ENCODE measurements at regions not wholly inside any gene's neighbourhood (a gene's known extent, or its start where the extent isn't known, plus 50 kb on each side); places are given as distances from the start of the nearest gene placed in this dataset.

DNA sequence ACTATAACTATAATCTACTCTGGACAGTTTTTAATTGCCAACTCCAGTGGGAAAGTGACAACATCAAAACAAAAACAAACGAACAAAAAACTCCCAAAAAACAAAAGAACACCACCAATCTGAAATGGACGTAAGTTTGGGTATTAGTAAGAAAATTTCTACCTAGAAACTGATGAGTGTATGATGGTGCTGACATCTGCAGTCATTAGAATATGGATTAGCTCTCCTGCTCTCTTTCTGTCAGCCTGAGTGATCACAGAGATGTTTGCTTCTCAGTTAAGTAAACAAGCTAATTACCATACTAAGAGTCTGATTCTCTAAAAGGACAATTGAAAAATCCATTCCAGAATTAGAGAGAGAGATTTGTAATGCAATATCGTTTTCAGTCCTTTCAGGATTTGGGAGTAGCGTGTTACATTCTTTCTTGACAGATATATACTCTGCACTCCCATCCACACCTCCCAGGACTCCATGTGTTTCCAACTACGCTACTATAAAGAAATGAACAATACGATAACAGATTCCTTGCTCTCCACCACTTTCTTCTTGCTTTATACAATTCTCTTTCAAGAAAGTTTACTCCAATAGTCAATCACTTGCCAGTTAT lies 1347.4 kb upstream of the PIK3C3 start:
- DNase-seq = no peak

DNA sequence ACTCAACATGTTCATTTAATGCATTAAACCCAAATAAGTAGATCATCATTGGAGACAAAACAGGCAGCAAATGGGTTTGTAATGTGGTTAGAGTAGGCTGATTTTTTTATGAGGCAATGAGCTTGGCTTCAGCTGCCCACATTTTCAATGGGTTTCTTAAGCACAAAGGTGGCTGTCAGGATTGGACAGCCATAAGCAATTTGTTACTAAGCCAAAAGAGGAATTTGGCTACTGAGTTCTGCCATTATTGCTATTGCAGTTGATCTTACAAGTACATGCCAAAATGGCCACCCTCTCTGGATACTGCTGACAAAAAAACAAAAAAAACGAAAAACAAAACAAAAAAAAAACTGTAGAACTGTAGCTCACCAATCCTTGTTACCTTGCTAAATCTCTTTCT lies 1348.0 kb upstream of the PIK3C3 start:
- no peak for DNase-seq

DNA sequence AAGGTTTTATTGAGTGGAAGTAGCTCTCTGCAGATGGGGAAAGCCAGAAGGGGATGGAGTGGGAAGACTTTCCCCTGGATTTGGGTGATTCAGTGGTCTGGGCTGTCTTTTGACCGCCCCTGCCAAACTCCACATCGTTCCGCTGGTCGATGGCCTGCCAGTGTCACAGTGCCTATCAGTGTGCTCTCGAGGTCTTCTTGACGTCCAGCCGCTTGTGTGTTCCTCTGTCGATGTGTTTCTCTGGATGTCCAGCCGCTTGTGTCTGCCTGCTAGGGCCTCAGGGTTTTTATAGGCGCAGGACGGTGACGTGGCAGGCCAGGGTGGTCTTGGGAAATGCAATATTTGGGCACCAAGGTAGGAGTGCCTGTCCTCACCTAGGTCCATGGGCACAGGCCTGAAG lies 1371.4 kb upstream of the PIK3C3 start:
- DNase-seq = no peak

DNA sequence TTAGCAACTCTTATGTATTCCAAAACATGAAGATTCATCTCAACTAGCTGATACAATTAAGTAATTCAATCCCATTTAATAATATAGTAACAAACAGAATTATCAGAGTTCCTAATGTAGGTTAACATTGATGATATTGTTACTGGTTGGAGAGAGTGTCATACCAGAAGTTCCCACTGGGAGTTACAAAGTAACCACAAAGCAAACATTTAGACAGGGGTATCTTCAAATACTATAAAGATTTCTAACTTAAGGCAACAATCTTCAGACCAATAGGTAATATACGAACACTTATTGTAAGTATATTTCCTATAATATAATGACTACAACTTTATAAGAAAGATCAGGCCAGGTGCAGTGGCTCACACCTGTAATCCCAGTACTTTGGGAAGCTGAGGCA lies 1372.9 kb upstream of the PIK3C3 start:
- DNase-seq = no peak

DNA sequence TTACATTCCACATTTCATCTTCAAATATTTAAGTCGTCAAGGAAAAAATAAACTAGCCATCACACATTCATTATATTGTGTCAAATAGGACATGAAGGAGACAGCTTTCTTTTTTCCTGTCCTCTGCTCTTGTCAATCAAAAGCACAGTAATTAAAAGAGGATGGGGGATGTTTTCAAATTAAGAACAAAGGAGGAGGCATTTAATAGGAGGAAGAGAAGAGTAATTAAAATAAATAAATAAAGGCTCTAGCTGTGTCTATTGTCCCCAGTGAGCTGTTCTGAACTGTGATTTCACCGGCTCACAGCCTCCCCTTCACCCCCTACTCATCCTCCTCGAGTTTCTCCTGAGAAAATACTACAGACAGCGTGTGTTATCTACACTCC lies 1377.1 kb upstream of the PIK3C3 start:
- DNase-seq = peak in 1 of 2 experiments; percentile 3

DNA sequence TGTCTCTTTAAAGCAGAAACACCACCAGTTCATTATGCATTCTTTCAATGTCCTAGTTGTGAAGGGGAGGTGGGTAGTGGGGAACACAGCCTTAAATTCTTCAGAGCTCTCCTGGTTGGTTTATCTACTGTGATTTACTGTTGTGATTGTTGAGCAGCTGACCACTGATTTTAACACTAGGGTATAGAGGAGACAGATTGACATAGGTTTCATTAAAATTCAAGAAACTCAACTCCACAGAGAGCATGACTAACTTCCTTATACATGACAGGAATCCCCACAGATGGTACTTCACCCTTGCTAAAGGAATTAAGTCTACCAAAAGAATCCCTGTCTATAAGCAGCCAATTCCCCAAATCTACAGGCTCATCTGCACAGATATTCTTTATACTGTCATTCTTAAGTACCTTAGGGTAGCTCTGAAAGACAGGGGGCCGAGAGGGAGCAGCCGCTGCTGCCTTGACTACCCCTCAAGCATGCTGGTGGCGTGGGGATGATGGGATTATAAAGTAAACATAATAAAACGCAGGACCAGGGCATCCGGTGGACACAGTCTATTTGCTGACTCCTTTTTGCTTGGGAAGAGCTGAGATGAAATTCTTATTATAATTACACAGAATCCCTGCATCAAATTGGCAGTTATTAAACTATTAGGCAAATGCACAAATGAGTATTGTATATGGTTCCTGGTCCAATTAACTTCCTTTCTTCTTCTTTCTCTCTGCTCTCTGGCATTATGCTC lies 1377.6 kb upstream of the PIK3C3 start:
- peak; percentile 48 to 89 for DNase-seq

DNA sequence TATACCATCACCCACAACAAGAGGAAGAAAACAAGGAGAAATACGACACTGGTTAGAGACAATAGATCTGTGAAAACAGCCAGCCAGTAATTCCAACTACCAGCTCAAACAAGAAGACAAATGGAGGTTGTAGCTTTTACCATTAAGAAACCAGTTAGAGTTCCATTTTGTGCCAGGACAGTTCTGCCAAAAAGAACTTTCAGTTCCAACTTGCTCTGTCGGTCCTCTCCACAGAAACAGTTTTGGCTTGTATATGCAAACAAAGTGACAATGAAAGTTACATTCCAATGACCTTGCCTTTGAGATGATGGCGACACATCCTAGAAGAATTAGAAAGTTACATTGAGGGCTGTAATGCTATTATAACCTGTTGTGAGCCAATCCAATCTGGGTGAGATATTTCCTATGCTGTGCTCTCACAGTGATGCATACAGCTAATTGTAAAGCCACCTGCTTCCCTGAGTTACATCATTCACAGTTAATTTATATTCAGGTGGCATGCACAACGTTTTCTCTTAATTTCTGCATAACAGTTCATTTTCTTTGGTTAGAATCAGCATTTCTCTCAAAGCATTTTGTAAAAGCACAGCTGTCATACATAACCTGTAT lies 1378.4 kb upstream of the PIK3C3 start:
- no peak for DNase-seq

DNA sequence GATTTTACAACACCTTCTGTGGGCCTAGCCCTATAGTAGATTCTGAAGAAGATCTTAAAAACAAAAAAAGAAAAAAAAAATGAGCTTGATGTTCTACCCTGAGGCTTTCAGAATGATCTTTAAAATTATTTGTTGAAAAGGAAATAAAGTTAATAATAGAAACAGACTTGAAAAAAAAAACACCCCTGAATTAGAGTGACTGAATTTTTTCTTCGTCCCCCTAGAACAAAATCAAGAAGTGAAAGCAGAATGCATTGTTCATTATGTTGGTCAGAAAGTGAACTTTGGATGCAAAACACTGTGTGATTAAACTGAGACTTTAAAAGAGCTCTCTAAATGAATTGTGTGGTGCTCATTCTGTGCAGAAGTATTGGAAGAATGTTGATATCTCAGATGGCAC lies 1384.4 kb upstream of the PIK3C3 start:
- no peak for DNase-seq

DNA sequence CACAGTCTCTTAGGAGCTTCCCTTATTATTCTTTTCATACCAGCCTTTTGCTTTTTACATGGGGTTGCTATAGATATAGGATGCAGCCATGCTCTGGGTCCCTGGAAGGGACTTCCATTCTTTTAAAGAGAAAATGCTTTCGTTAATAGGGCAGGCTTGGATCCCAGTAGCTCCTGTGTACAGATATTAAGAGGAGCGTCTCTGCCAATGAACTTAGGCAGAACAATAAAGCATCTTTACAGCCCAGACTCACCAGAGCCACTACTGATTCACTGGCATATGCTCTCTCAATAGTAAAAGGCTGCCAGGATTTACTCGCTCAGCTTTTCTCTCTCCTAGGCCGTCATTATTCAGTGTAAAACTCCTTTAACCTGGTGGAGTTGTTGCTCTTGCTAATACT lies 1385.4 kb upstream of the PIK3C3 start:
- no peak for DNase-seq

DNA sequence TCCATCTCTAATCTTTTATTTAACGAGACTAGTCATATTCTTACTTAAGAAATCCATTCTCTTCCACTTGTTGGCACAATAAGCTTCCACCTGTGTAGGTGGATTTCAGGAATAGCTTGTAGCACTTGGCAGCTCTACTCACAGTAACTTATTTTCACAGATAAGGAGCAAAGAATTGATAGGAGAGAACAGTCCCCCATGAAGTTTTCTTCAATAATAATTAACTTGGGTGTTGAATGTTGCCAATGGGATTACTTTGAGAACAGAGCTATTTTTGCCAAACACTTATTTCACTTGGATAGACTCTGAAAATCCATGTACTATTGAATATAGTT lies 1388.6 kb upstream of the PIK3C3 start:
- no peak for DNase-seq

DNA sequence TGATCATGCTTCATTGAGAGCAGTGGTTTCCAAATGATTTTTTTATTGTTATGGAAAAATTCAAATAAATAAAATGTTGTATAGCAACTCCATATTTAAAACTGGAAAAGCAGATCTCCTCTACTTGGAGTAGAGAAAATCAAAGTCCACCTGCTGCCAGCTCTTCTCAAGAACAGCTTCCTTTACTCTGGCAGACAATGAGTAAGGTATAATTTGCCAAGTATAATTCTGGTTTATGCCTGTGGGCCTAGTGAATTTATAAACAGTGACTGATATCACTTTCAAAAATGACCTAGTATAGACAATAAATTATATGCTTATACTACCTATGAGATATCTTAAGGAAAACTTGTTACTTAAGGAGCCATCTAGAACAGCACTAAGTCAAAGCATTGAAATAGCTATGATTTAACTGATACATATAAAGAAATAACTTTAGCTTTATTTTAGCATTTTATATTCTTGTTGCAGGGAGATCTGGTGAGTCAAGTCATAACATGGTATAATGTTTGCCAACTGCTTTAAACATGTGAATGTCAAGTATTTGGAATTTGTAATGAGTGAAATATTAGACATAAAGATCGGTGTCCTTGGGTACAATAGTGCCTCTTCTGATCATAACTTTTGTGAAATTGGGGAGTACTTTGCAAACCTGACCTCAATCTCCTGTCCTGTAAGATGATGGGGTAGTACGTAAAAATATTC lies 1389.1 kb upstream of the PIK3C3 start:
- DNase-seq = no peak

DNA sequence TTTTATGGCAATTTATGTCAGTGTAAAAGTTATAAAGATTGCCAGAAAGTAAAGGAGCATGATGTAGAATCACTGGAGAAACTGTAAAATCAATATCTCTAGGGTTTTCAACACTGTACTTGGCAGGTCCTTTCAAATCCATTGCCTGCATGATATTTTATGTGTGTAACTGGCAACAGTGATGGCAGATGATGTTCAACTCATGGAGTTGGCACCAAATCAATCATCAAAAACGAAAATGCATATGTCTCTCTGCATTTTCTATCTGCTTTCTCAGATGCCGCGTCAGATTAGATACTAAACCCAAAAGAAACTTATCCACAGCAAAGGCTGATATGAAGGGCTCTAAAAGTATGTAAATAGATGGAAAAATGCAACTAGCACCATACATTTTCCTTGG lies 1395.5 kb upstream of the PIK3C3 start:
- no peak for DNase-seq

DNA sequence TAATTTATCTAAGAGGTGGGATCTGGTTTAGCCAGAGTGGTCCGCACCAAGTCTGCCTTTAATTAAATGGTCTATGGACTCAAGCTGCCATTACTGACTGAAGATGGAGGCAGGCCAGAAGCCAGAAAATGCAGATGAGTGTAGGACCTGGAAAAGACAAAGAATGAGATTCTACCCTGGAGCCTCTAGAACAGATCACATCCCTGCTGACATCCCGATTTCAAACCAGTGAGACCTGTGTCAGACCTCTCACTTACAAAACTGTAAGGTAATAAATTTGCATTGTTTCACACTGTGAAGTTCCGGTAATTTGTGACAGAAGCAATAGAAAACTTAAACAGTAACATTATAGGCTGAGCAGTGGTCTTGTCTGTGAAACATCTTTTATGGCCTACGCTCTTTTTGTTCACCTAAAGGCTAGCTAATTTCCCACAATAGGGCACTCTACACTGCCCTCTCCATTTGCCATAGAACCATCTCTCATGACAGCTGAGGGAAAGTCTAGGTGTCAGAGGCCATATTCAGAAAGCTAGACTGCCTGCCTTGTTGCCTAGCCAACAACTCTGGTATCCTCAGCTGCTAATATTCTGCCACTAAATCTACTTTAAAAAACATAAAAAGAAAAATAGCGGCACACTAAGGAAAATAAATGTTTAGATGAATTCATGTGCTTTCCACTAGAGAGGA lies 1396.2 kb upstream of the PIK3C3 start:
- DNase-seq = no peak

DNA sequence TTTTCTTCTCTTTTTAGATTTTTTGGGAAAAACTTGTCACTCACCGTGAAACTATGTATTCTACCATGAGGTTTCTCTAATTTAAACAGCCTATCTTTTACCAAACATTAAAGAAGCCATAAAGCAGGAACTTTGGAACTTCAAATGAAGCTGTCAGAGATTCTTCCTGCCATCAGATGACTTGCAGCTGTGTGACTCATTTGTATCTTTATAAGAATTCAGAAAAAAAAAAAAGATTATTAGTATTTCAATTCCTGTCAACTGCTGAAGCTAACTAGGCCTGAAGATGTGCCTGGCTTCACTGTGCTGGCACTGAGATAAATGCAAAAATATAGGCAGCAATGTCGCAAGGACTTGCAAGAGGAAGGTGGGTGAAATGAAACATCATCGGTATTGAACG lies 1399.1 kb upstream of the PIK3C3 start:
- DNase-seq = no peak

DNA sequence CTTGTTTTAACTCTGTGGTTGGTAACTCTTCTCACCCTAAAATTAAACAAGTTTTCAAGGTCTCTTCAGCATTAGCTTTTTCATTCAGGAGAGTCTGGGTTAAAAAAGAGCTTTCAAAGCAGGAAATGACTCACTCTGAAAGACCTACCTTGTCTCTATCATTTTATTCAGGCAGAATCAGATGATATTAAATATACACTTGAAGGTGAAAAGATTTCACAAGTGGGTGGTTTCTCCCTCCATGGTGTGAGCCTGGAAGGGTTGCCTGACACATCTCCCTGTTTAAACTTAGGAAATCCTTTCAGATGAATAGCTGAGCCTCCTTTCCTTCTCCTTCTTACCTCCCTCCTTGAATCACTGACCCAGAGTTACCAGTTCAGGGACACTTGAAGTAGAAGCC lies 1402.0 kb upstream of the PIK3C3 start:
- no peak for DNase-seq

DNA sequence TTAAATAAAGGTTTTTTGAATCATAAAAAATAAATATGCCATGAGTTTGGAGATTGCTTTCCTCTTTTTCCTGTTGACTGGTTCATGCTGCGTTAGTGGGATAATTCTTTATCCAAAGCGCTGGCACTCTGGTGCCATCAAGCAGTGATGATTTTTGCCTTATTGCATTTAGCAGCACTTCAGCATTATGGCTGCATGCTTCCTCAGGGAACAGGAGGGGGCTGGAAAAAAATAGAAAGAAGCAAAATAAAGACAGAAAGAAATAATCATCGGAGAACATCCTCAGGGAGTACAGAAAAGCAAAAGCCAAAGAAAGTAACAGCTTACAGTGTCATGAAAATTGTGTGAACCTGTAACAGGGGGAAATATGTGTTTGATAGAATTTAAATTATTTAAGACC lies 1408.2 kb upstream of the PIK3C3 start:
- DNase-seq = no peak

DNA sequence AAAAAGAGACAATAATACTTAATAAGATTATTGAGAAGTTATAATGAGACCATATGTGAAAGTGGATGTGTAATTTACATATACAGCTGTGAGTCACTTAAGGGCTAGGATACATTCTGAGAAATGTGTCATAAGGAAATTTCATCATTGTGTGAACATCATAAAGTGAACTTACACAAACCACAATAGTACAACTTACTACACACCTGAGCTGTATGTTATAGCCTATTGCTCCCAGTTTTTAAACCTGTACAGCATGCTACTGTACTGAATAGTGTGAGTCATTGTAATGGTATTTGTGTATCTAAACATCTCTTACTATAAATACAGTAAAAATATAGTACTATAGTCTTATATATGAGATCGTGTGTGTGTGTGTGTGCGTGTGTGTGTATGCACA lies 1420.3 kb upstream of the PIK3C3 start:
- DNase-seq = no peak

DNA sequence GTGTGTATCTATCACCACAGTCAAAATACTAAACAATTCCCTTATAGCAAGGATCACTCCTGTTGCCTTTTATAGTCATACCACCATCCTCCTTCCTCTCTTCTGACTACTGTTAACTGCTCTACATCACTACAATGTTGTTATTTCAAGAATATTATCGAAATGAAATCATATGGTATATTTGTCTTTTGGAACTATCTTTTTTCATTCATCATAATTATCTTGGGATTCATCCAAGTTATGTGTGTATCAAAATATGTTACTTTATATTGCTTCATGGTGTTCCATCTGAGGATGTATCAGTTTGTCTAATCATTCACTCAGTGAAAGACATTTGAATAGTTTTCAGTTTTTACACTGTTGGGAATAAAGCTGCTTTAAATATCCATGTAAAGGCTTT lies 1423.0 kb upstream of the PIK3C3 start:
- no peak for DNase-seq

DNA sequence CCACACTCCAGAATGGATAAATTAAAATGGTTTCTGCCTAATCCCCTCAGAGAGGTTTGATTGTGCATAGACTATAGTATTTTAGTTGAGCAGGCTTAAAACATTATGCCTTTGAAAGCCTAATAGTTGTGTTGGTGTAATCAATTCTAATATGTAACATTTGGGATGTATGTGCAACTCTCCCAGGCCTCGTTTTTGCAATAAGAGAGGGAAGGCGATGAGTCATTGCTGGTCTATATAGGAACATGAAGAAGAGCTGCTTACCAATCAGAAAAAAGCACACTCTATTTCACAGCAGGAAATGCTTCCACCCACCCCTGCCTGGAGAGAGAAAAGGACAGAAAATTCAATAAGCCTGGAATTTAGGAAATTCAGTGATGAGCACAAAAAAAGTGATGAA lies 1424.0 kb upstream of the PIK3C3 start:
- DNase-seq = peak in 1 of 2 experiments; percentile 42

DNA sequence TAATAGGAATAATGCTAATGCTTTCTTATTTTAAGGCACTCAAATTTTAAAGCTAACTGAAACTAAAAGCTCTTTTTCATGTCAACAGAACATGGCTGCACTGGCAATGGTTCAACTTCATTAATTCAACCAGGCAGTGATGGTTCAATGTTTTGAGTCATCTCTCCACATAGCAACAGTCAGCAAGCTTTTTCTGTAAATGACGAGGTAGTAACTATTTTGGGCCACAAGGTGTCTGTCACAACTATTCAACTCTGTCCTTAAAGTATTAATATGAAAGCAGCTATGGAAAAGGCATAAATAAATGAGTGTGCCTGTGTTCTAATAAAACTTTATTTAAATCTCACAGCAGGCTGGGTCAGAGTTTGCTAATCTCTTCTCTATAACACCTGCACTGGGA lies 1425.6 kb upstream of the PIK3C3 start:
- DNase-seq = peak in 1 of 2 experiments; percentile 4

DNA sequence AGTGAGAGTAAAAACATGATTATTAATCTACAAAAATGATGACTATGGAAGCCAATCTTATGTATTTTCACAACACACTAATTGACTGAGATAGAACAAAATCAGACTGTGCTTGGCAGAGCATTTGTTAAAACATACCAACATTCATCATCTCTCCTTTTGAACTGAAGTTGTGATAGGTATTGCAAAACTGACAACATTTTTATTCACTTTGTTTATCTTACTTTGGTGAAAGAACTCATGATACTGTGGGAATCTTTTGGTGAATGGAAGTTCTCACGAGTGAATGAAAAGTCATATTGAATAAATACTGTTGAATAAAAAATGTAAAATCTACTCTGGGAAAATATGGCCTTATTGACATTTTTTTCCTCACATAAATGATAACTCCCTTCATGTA lies 1430.2 kb upstream of the PIK3C3 start:
- no peak for DNase-seq

DNA sequence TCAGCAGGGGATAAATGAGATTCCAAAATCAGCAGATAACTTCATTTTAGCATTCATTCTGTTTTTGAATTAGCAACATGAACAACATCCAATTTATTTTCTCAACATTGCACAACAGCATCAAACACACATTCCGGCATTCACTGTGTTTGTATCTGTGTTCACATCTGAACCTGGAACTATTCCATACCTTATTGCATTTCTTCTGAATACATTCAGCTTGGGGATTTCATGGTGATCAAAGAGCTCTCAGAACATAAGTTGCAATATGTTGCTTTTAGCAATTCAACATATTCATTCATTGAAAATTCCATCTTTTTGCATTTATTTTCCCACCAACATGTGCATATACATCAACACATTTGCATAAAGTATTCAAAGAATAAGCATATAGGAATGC lies 1431.7 kb upstream of the PIK3C3 start:
- DNase-seq = no peak

DNA sequence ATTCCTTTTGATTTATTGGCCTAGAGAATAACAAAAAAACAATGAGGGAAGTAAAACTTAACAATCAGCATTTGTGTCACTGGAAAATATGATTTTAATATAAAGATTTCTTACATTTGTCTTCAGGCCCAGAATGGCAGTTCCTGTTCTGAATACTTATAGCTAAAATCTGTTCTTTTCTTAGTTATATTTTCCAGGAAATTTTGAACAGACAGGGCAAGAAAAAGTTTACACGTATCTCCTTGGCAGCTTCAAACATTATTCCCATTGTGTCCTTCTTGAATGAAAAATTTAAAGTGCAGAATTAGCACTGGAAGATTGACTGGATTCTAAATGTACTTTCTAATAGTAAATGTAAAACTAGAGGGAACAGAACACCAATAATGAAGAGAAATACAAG lies 1454.0 kb upstream of the PIK3C3 start:
- no peak for DNase-seq

DNA sequence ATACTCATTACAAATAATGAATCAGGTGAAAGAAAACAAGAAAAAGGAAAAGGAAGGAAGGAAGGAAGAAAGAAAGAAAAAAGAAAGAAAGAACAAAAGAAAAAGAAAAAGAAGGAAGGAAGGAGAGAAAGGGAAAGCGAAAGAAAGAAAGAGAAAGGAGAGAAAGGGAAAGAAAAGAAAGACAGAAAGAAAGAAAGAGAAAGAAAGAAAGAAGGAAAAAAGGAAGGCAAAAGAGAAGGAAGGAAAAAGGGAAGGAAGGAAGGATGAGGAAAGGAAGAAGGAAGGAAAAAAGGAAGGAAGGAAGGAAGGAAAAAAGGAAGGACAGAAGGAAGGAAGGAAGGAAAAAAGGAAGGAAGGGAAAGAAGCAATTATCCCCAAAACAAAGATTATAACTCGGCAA lies 1460.4 kb upstream of the PIK3C3 start:
- DNase-seq = no peak
